ENCODE measurements at regions not wholly inside any gene's neighbourhood (a gene's known extent, or its start where the extent isn't known, plus 50 kb on each side); places are given as distances from the start of the nearest gene placed in this dataset.

GRCh38 chr18:41457765-41458326, 497.2 kb upstream of the PIK3C3 start:
- Histone ChIP-seq H3K27me3 (ENCODE audit: control insufficient read depth, insufficient read depth, low read length) (no peaks in the 10 kb centered on the region), H3K36me3 (replicated peaks; ENCODE audit: control insufficient read depth, insufficient read depth, low read length) (no peaks in the 10 kb centered on the region), H3K4me3 (ENCODE audit: insufficient read depth, low read depth, low read length) (no peak overlapping the region)
- DNase-seq: no peak

- no peaks in the 10 kb centered on the region for H3K36me3 ChIP-seq (replicated peaks; ENCODE audit: control insufficient read depth, insufficient read depth, low read length)
- no peaks in the 10 kb centered on the region for H3K27me3 ChIP-seq (ENCODE audit: control insufficient read depth, insufficient read depth, low read length)
- DNase-seq: no peak
- H3K4me3 ChIP-seq (ENCODE audit: insufficient read depth, low read depth, low read length): no peak overlapping the region
Measured at GRCh38 chr18:41456831-41457230, 498.2 kb upstream of the PIK3C3 start.

- H3K4me3 ChIP-seq (ENCODE audit: insufficient read depth, low read depth, low read length): no peak overlapping the region
- no peaks in the 10 kb centered on the region for H3K27me3 ChIP-seq (ENCODE audit: control insufficient read depth, insufficient read depth, low read length)
- no peaks in the 10 kb centered on the region for H3K36me3 ChIP-seq (replicated peaks; ENCODE audit: control insufficient read depth, insufficient read depth, low read length)
- no peak for DNase-seq
Measured at GRCh38 chr18:41449612-41450011, 505.4 kb upstream of the PIK3C3 start.

GRCh38 chr18:41444943-41445342, 510.1 kb upstream of the PIK3C3 start:
- H3K4me3 ChIP-seq (ENCODE audit: insufficient read depth, low read depth, low read length): no peak overlapping the region
- no peaks in the 10 kb centered on the region for H3K36me3 ChIP-seq (replicated peaks; ENCODE audit: control insufficient read depth, insufficient read depth, low read length)
- H3K27me3 ChIP-seq (ENCODE audit: control insufficient read depth, insufficient read depth, low read length): no peaks in the 10 kb centered on the region
- no peak for DNase-seq

GRCh38 chr18:41436772-41437171, 518.3 kb upstream of the PIK3C3 start:
- H3K27me3 ChIP-seq (ENCODE audit: control insufficient read depth, insufficient read depth, low read length): no peaks in the 10 kb centered on the region
- no peak for DNase-seq
- no peaks in the 10 kb centered on the region for H3K36me3 ChIP-seq (replicated peaks; ENCODE audit: control insufficient read depth, insufficient read depth, low read length)
- no peak overlapping the region for H3K4me3 ChIP-seq (ENCODE audit: insufficient read depth, low read depth, low read length)

- H3K36me3 ChIP-seq (replicated peaks; ENCODE audit: control insufficient read depth, insufficient read depth, low read length): no peaks in the 10 kb centered on the region
- no peaks in the 10 kb centered on the region for H3K27me3 ChIP-seq (ENCODE audit: control insufficient read depth, insufficient read depth, low read length)
- DNase-seq: no peak
- no peak overlapping the region for H3K4me3 ChIP-seq (ENCODE audit: insufficient read depth, low read depth, low read length)
Measured at GRCh38 chr18:41418598-41418997, 536.4 kb upstream of the PIK3C3 start.

GRCh38 chr18:41416044-41416443, 539.0 kb upstream of the PIK3C3 start:
- Histone ChIP-seq H3K27me3 (ENCODE audit: control insufficient read depth, insufficient read depth, low read length) (no peaks in the 10 kb centered on the region), H3K36me3 (replicated peaks; ENCODE audit: control insufficient read depth, insufficient read depth, low read length) (no peaks in the 10 kb centered on the region), H3K4me3 (ENCODE audit: insufficient read depth, low read depth, low read length) (no peak overlapping the region)
- no peak for DNase-seq

GRCh38 chr18:41410006-41410405, 545.0 kb upstream of the PIK3C3 start:
- no peak for DNase-seq
- no peaks in the 10 kb centered on the region for H3K36me3 ChIP-seq (replicated peaks; ENCODE audit: control insufficient read depth, insufficient read depth, low read length)
- H3K27me3 ChIP-seq (ENCODE audit: control insufficient read depth, insufficient read depth, low read length): no peaks in the 10 kb centered on the region
- H3K4me3 ChIP-seq (ENCODE audit: insufficient read depth, low read depth, low read length): no peak overlapping the region

- no peaks in the 10 kb centered on the region for H3K36me3 ChIP-seq (replicated peaks; ENCODE audit: control insufficient read depth, insufficient read depth, low read length)
- no peaks in the 10 kb centered on the region for H3K27me3 ChIP-seq (ENCODE audit: control insufficient read depth, insufficient read depth, low read length)
- DNase-seq: no peak
- no peak overlapping the region for H3K4me3 ChIP-seq (ENCODE audit: insufficient read depth, low read depth, low read length)
Measured at GRCh38 chr18:41406834-41407233, 548.2 kb upstream of the PIK3C3 start.

- DNase-seq: no peak
- Histone ChIP-seq H3K4me3 (ENCODE audit: insufficient read depth, low read depth, low read length) (no peak overlapping the region), H3K36me3 (replicated peaks; ENCODE audit: control insufficient read depth, insufficient read depth, low read length) (no peaks in the 10 kb centered on the region), H3K27me3 (ENCODE audit: control insufficient read depth, insufficient read depth, low read length) (no peaks in the 10 kb centered on the region)
Measured at GRCh38 chr18:41396861-41397260, 558.2 kb upstream of the PIK3C3 start.

- Histone ChIP-seq H3K36me3 (replicated peaks; ENCODE audit: control insufficient read depth, insufficient read depth, low read length) (no peaks in the 10 kb centered on the region), H3K27me3 (ENCODE audit: control insufficient read depth, insufficient read depth, low read length) (no peaks in the 10 kb centered on the region), H3K4me3 (ENCODE audit: insufficient read depth, low read depth, low read length) (no peak overlapping the region)
- no peak for DNase-seq
Measured at GRCh38 chr18:41396211-41396610, 558.8 kb upstream of the PIK3C3 start.

- DNase-seq: no peak
- Histone ChIP-seq H3K4me3 (ENCODE audit: insufficient read depth, low read depth, low read length) (no peak overlapping the region), H3K36me3 (replicated peaks; ENCODE audit: control insufficient read depth, insufficient read depth, low read length) (no peaks in the 10 kb centered on the region)
Measured at GRCh38 chr18:41395695-41396094, 559.3 kb upstream of the PIK3C3 start.

GRCh38 chr18:41391616-41392595, 563.1 kb upstream of the PIK3C3 start:
- DNase-seq: peak; percentile 63
- H3K27me3 ChIP-seq (ENCODE audit: control insufficient read depth, insufficient read depth, low read length): no peaks in the 10 kb centered on the region
- no peak overlapping the region for H3K4me3 ChIP-seq (ENCODE audit: insufficient read depth, low read depth, low read length)
- H3K36me3 ChIP-seq (replicated peaks; ENCODE audit: control insufficient read depth, insufficient read depth, low read length): no peaks in the 10 kb centered on the region

More at GRCh38 chr18:41395695-41396094, 559.3 kb upstream of the PIK3C3 start:
- H3K27me3 ChIP-seq (ENCODE audit: control insufficient read depth, insufficient read depth, low read length): no peaks in the 10 kb centered on the region

GRCh38 chr18:41390309-41390708, 564.7 kb upstream of the PIK3C3 start:
- no peaks in the 10 kb centered on the region for H3K27me3 ChIP-seq (ENCODE audit: control insufficient read depth, insufficient read depth, low read length)

GRCh38 chr18:41378598-41378997, 576.4 kb upstream of the PIK3C3 start:
- DNase-seq: no peak
- no peak overlapping the region for H3K4me3 ChIP-seq (ENCODE audit: insufficient read depth, low read depth, low read length)
- no peaks in the 10 kb centered on the region for H3K27me3 ChIP-seq (ENCODE audit: control insufficient read depth, insufficient read depth, low read length)
- H3K36me3 ChIP-seq (replicated peaks; ENCODE audit: control insufficient read depth, insufficient read depth, low read length): no peaks in the 10 kb centered on the region

More at GRCh38 chr18:41390309-41390708, 564.7 kb upstream of the PIK3C3 start:
- H3K4me3 ChIP-seq (ENCODE audit: insufficient read depth, low read depth, low read length): no peak overlapping the region
- no peaks in the 10 kb centered on the region for H3K36me3 ChIP-seq (replicated peaks; ENCODE audit: control insufficient read depth, insufficient read depth, low read length)
- DNase-seq: no peak
